Gastroesophageal sphincter (tissue), 4 donors: ENCODE measurements at regions not wholly inside any gene's neighbourhood (a gene's known extent, or its start where the extent isn't known, plus 50 kb on each side); places are given as distances from the start of the nearest gene placed in this dataset.

Source experiments
- ATAC-seq: fragments of 150-250 bp; one replicate; pipeline ENCODE4 v1.9.1; 2016; ENCODE audit warnings: mild to moderate bottlenecking, moderate library complexity
- H3K27ac ChIP-seq, 4 donors: fragments of 200-600 bp; sonication (generic) in 3 of 4; 1 replicate in 3 of 4; 2 replicates in 1 of 4; pipeline ENCODE4 v1.5.1; 2016 to 2019
- H3K27me3 ChIP-seq: fragments of 200-600 bp; sonication (generic); one replicate; pipeline ENCODE4 v1.5.1; 2019
- H3K36me3 ChIP-seq, 2 donors: fragments of 200-600 bp; sonication (generic); one replicate each; pipeline ENCODE4 v1.5.1; 2019; ENCODE audit warnings: control low read depth in 1 of 2
- H3K4me1 ChIP-seq, 3 donors: fragments of 200-600 bp; sonication (generic); 1 replicate in 2 of 3; 2 replicates in 1 of 3; pipeline ENCODE4 v1.5.1; 2016 to 2019; ENCODE audit warnings: control low read depth in 2 of 3
- H3K4me3 ChIP-seq, 2 donors: fragments of 200-600 bp; sonication (generic); one replicate each; pipeline ENCODE4 v1.5.1; 2019; ENCODE audit warnings: mild to moderate bottlenecking in 1 of 2, moderate library complexity in 1 of 2
- H3K9me3 ChIP-seq, 3 donors: fragments of 200-600 bp; sonication (generic); one replicate each; pipeline ENCODE4 v1.5.1; 2017 to 2019; ENCODE audit warnings: control low read depth in 2 of 3
- EP300 ChIP-seq: sonication (generic); formaldehyde crosslinking; IDR thresholded peaks from one replicate; pipeline ENCODE4 v1.6.1; 2017; ENCODE audit warnings: antibody characterized with exemption, mild to moderate bottlenecking
- POLR2A ChIP-seq, 2 donors: fragments of 450-650 bp; IDR thresholded peaks; one replicate each; pipeline ENCODE4 v1.6.1; 2017; ENCODE audit warnings: antibody characterized with exemption in 2 of 2, mild to moderate bottlenecking in 2 of 2, moderate library complexity in 1 of 2
- POLR2AphosphoS5 ChIP-seq: sonication (generic); formaldehyde crosslinking; IDR thresholded peaks from one replicate; pipeline ENCODE4 v1.6.1; 2017; ENCODE audit warnings: antibody characterized with exemption
- WGBS, 2 donors: methylation state at CpG; one replicate each; pipeline ENCODE4 v1.1.5; 2018; ENCODE audit warnings: low coverage in 1 of 2; 5-methylcytosine and 5-hydroxymethylcytosine counted together
- TF ChIP-seq, protein P1 (sequence below), 4 experiments: fragments of 200-600 bp in 2 of 4; fragments of 450-650 bp in 2 of 4; sonication (generic) in 1 of 4; IDR thresholded peaks; one replicate each; pipeline ENCODE4 v1.5.1; 2017 to 2019; ENCODE audit warnings: antibody characterized with exemption in 4 of 4, mild to moderate bottlenecking in 2 of 4, moderate library complexity in 2 of 4

DNA sequence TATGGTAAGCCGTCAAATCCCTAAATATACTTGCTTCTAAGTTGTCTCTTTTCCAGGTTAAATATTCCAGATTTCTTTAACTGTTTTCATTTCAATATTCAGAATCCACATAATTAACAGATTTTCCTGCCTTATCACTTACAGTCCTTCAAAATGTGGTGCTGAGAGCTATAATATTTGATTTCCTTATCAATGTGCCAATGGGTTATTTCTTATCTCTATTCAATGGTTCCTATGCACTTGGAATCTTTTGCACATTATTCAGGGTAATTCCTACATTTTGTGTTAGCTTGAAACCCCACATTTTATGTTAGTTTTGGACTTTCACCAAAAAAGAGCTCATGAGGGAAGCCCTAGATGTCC is 173.5 kb downstream of the ZFP36L2 start:
- TF ChIP-seq POLR2AphosphoS5 (no peak), EP300 (no peak), POLR2A (IDR thresholded peaks at IDR 0.05) (no peak)
- TF ChIP-seq, protein P1, sequence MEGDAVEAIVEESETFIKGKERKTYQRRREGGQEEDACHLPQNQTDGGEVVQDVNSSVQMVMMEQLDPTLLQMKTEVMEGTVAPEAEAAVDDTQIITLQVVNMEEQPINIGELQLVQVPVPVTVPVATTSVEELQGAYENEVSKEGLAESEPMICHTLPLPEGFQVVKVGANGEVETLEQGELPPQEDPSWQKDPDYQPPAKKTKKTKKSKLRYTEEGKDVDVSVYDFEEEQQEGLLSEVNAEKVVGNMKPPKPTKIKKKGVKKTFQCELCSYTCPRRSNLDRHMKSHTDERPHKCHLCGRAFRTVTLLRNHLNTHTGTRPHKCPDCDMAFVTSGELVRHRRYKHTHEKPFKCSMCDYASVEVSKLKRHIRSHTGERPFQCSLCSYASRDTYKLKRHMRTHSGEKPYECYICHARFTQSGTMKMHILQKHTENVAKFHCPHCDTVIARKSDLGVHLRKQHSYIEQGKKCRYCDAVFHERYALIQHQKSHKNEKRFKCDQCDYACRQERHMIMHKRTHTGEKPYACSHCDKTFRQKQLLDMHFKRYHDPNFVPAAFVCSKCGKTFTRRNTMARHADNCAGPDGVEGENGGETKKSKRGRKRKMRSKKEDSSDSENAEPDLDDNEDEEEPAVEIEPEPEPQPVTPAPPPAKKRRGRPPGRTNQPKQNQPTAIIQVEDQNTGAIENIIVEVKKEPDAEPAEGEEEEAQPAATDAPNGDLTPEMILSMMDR (IDR thresholded peaks at IDR 0.05) = no peak
- Histone ChIP-seq H3K27me3 (no peaks in the 10 kb centered on the region), H3K4me3 (no peak overlapping the region), H3K4me1 (peaks cover 0 to 17% (median 0%) of the 10 kb centered on the region in 3 donors), H3K27ac (no peak overlapping the region), H3K9me3 (no peaks in the 10 kb centered on the region), H3K36me3 (no peaks in the 10 kb centered on the region)
- no peak for ATAC-seq
- WGBS, 2 donors = 100% methylated on average over 1 of the region's 1 CpG

DNA sequence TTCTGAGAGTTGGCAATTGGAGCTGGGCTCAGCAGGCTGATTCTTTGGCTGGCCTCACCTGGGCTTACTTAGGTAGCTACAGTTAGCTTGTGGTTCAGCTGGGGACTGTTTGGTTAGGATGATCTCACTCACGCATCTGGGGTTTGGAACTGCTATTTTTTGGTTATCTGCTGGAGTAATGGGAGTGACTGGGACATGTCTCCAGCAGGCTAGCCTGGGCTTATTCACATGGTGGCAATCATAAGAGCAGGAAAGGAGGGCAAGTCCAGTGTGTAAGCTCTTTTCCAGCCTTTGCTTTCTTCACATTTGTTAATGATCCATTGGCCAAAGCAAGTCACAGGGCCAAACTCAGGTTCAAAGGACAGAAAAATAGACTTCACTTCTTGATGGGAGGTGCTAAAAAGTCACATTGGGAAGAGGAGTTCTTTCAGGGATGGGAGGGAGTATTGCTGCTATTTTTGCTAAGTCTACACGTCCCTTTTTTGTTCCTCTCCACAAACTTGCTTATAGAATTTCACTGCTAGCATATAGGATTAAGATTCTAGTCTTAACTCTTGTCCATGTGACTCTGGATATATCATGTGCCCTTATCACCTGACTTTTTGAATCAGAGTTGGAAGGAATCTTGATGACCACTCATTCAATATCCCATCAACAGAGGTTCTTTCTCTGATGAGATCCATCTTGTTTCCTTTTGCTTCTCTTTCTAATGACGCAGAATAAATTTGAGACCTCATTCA is 174.0 kb downstream of the ZFP36L2 start:
- Histone ChIP-seq H3K36me3 (no peaks in the 10 kb centered on the region), H3K4me1 (peaks cover 0 to 17% (median 0%) of the 10 kb centered on the region in 3 donors), H3K27me3 (no peaks in the 10 kb centered on the region), H3K4me3 (no peak overlapping the region), H3K27ac (no peak overlapping the region), H3K9me3 (no peaks in the 10 kb centered on the region)
- 83 to 90% methylated on average over 2 to 3 of the region's 3 CpGs for WGBS, 2 donors
- TF ChIP-seq EP300 (no peak), POLR2A (IDR thresholded peaks at IDR 0.05) (no peak), POLR2AphosphoS5 (no peak)
- TF ChIP-seq, protein P1 (IDR thresholded peaks at IDR 0.05) = no peak
- ATAC-seq = no peak

DNA sequence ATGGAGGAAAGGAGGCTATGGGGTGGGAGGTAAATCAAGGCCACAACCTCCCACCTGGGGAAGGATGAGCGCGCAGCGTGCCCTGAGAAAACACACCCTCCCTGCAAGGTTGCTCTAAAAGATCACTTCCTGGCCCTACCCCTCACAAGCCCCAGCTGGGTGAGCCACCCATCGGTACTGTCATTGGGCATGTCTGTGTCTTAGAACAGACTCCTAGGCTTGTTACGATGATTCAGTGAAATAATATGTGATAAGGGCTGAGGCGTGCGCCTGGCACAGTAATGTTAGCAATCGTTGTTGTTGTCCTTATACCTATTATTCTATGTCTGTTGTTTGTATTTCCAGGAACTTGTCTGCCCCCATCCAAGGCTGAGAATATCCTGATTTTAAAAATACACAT is 175.1 kb downstream of the ZFP36L2 start:
- TF ChIP-seq EP300 (no peak), POLR2AphosphoS5 (no peak), POLR2A (IDR thresholded peaks at IDR 0.05) (no peak)
- TF ChIP-seq, protein P1 (IDR thresholded peaks at IDR 0.05) = no peak
- WGBS, 2 donors = 82 to 93% methylated on average over 3 to 8 of the region's 8 CpGs
- Histone ChIP-seq H3K4me1 (peaks cover 0 to 17% (median 4%) of the 10 kb centered on the region in 3 donors), H3K27ac (no peak overlapping the region), H3K4me3 (no peak overlapping the region), H3K36me3 (no peaks in the 10 kb centered on the region), H3K27me3 (no peaks in the 10 kb centered on the region), H3K9me3 (no peaks in the 10 kb centered on the region)
- ATAC-seq = no peak

DNA sequence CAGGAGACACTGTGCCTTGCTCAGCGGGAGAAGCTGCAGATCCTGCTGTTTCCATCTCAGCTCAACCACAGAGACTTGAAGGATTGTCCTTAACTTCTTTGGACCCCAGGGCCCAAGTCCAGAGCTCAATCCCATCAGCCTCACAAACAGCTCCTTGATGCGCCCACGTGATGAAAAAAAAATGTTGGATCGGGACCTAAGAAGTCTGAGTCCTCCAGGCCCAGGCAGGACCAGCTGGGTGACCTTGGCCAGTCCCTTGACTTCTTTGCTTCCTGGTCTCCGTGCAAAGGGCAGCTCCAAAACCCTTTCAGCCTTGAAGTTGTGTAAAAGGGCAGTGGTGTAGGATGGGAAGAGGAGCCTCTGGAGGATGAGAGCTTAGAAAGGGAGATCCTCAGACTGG is 175.5 kb downstream of the ZFP36L2 start:
- no peak overlapping the region for H3K4me3 ChIP-seq
- H3K36me3 ChIP-seq = no peaks in the 10 kb centered on the region
- H3K27me3 ChIP-seq = no peaks in the 10 kb centered on the region
- ATAC-seq = no peak
- TF ChIP-seq POLR2A (IDR thresholded peaks at IDR 0.05) = no peak
- TF ChIP-seq, protein P1 (IDR thresholded peaks at IDR 0.05) = no peak
- no peak for TF ChIP-seq POLR2AphosphoS5
- TF ChIP-seq EP300 = no peak
- H3K9me3 ChIP-seq = no peaks in the 10 kb centered on the region
- WGBS, 2 donors = 52 to 80% methylated on average over 2 of the region's 5 CpGs
- H3K27ac ChIP-seq = no peak overlapping the region
- H3K4me1 ChIP-seq = peaks cover 0 to 22% (median 9%) of the 10 kb centered on the region in 3 donors
